ENCODE measurements at regions not wholly inside any gene's neighbourhood (a gene's known extent, or its start where the extent isn't known, plus 50 kb on each side); places are given as distances from the start of the nearest gene placed in this dataset.

DNA sequence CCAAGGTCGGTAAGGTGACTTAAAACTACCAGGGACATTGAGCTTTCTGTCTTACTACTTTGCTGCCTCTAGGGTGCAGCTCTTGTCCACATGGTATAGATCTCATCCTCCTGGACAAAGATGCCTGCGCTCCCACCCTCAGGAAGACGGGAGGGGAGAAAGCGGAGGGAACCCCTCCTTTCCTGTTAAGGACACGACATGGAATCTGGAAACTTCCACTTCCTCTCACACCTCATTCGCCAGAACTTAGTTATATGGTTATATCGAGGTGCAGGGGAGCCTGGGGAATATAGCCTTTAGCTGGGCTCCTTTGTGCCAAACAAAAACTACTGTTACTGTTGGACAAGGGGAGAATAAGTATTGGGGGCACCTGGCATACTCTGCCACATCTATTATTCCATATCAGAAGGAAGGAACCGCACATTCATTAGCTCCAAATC, 224.3 kb upstream of the TSHZ2 start (continued):
- TF ChIP-seq, protein P1, sequence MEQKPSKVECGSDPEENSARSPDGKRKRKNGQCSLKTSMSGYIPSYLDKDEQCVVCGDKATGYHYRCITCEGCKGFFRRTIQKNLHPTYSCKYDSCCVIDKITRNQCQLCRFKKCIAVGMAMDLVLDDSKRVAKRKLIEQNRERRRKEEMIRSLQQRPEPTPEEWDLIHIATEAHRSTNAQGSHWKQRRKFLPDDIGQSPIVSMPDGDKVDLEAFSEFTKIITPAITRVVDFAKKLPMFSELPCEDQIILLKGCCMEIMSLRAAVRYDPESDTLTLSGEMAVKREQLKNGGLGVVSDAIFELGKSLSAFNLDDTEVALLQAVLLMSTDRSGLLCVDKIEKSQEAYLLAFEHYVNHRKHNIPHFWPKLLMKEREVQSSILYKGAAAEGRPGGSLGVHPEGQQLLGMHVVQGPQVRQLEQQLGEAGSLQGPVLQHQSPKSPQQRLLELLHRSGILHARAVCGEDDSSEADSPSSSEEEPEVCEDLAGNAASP (CRISPR knock-in tag; IDR thresholded peaks at IDR 0.05; ENCODE audit: borderline replicate concordance): 0 out of 2 replicates have a peak, but pooled peaks have one; percentile 21
- TF ChIP-seq STAG1 (CRISPR knock-in tag; IDR thresholded peaks at IDR 0.05): peak; percentile 93
- TF ChIP-seq SMC3 (IDR thresholded peaks at IDR 0.05; ENCODE audit: low read length): peak; percentile 72
- TF ChIP-seq, protein P2, sequence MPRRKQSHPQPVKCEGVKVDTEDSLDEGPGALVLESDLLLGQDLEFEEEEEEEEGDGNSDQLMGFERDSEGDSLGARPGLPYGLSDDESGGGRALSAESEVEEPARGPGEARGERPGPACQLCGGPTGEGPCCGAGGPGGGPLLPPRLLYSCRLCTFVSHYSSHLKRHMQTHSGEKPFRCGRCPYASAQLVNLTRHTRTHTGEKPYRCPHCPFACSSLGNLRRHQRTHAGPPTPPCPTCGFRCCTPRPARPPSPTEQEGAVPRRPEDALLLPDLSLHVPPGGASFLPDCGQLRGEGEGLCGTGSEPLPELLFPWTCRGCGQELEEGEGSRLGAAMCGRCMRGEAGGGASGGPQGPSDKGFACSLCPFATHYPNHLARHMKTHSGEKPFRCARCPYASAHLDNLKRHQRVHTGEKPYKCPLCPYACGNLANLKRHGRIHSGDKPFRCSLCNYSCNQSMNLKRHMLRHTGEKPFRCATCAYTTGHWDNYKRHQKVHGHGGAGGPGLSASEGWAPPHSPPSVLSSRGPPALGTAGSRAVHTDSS (CRISPR knock-in tag; conservative IDR thresholded peaks at IDR 0.05): no peak
- TF ChIP-seq, protein P3, sequence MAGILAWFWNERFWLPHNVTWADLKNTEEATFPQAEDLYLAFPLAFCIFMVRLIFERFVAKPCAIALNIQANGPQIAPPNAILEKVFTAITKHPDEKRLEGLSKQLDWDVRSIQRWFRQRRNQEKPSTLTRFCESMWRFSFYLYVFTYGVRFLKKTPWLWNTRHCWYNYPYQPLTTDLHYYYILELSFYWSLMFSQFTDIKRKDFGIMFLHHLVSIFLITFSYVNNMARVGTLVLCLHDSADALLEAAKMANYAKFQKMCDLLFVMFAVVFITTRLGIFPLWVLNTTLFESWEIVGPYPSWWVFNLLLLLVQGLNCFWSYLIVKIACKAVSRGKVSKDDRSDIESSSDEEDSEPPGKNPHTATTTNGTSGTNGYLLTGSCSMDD (CRISPR knock-in tag; IDR thresholded peaks at IDR 0.05): no peak
- no peak for TF ChIP-seq ZNF251 (CRISPR knock-in tag; IDR thresholded peaks at IDR 0.05)
- TF ChIP-seq ELF3 (CRISPR knock-in tag; IDR thresholded peaks at IDR 0.05): no peak
- TF ChIP-seq, protein P4, sequence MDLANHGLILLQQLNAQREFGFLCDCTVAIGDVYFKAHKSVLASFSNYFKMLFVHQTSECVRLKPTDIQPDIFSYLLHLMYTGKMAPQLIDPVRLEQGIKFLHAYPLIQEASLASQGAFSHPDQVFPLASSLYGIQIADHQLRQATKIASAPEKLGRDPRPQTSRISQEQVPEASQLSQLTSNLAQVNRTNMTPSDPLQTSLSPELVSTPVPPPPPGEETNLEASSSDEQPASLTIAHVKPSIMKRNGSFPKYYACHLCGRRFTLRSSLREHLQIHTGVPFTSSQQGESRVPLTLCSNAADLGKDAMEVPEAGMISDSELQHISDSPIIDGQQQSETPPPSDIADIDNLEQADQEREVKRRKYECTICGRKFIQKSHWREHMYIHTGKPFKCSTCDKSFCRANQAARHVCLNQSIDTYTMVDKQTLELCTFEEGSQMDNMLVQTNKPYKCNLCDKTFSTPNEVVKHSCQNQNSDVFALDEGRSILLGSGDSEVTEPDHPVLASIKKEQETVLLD (CRISPR knock-in tag; IDR thresholded peaks at IDR 0.05; ENCODE audit: low read depth): no peak
- TF ChIP-seq GPN1 (CRISPR knock-in tag; IDR thresholded peaks at IDR 0.05; ENCODE audit: borderline replicate concordance): no peak
